ENCODE measurements at regions not wholly inside any gene's neighbourhood (a gene's known extent, or its start where the extent isn't known, plus 50 kb on each side); places are given as distances from the start of the nearest gene placed in this dataset.
"Not testable (repeated sequence)": the region's sequence is repeated elsewhere in the genome, so short reads cannot be mapped to it uniquely, and the experiment has no call there.

- not testable (repeated sequence) for TF ChIP-seq POLR2A, CTCF (IDR thresholded peaks at IDR 0.05)
Observed at GRCh38 chr6:120268256-120268655, 918.7 kb upstream of the MAN1A1 start.

Data from body of pancreas (tissue), 4 donors.